ENCODE measurements at regions not wholly inside any gene's neighbourhood (a gene's known extent, or its start where the extent isn't known, plus 50 kb on each side); places are given as distances from the start of the nearest gene placed in this dataset.
"Not testable (repeated sequence)": the region's sequence is repeated elsewhere in the genome, so short reads cannot be mapped to it uniquely, and the experiment has no call there.

DNA sequence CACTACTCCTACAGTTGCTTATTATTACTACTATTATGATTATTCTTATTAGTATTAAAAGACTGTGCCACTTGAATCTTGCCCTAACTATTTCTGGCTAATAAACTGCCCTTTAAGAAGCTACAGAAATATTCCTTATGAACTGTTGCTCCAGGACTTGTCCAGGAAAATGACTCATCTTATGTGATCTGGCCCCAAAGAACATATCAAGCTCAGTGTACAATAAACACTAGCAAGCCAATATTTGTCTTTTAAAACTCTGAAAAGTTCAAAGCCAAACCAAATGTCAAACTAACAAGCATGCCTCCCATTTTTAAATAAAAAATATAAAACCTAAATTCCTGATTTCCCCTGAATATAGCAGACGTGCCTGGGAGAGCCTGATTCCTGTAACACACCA is 88.7 kb upstream of the SIM2 start:
- no peak for TF ChIP-seq CTCF (IDR thresholded peaks at IDR 0.05; ENCODE audit: control insufficient read depth, extremely low read depth, insufficient read depth)
- no peak for DNase-seq (ENCODE audit: low read depth)
- no peak overlapping the region for H3K4me3 ChIP-seq (ENCODE audit: low read depth, low read length)

- TF ChIP-seq CTCF (IDR thresholded peaks at IDR 0.05; ENCODE audit: control insufficient read depth, extremely low read depth, insufficient read depth), result no peak
- H3K4me3 ChIP-seq (ENCODE audit: low read depth, low read length), result no peak overlapping the region
- DNase-seq (ENCODE audit: low read depth), result no peak
Measured at GRCh38 chr21:36610935-36611334, 88.0 kb upstream of the SIM2 start.

GRCh38 chr21:36611379-36611778 is 87.5 kb upstream of the SIM2 start:
- TF ChIP-seq CTCF (IDR thresholded peaks at IDR 0.05; ENCODE audit: control insufficient read depth, extremely low read depth, insufficient read depth), result no peak
- H3K4me3 ChIP-seq (ENCODE audit: low read depth, low read length), result no peak overlapping the region
- no peak for DNase-seq (ENCODE audit: low read depth)

DNA sequence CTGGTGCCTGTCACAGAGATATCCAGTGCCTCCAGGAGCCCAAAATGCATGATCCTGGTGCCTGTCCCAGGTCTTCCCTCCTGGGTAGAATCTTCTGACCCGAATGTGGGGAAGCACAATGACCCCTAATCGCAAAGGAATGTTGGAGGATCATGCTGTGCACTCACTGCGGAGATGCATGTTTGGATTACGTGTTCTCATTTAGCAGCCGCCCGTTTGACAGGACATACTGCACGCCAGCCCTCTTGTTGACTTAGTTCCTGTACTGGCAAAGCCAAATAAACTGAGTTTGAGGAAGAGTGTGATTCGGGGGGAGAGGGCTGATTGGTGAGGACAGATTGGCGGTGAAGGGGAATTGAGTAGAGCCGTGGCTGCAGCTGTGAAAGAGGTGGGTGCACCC is 85.9 kb upstream of the SIM2 start:
- H3K4me3 ChIP-seq (ENCODE audit: low read depth, low read length), result no peak overlapping the region
- TF ChIP-seq CTCF (IDR thresholded peaks at IDR 0.05; ENCODE audit: control insufficient read depth, extremely low read depth, insufficient read depth), result no peak
- no peak for DNase-seq (ENCODE audit: low read depth)

GRCh38 chr21:36613554-36613953 is 85.4 kb upstream of the SIM2 start:
- no peak for TF ChIP-seq CTCF (IDR thresholded peaks at IDR 0.05; ENCODE audit: control insufficient read depth, extremely low read depth, insufficient read depth)
- DNase-seq (ENCODE audit: low read depth), result no peak
- no peak overlapping the region for H3K4me3 ChIP-seq (ENCODE audit: low read depth, low read length)

GRCh38 chr21:36615274-36615964 is 83.5 kb upstream of the SIM2 start:
- TF ChIP-seq CTCF (IDR thresholded peaks at IDR 0.05; ENCODE audit: control insufficient read depth, extremely low read depth, insufficient read depth), result 0 out of 2 replicates have a peak, but pooled peaks have one; percentile 14

DNA sequence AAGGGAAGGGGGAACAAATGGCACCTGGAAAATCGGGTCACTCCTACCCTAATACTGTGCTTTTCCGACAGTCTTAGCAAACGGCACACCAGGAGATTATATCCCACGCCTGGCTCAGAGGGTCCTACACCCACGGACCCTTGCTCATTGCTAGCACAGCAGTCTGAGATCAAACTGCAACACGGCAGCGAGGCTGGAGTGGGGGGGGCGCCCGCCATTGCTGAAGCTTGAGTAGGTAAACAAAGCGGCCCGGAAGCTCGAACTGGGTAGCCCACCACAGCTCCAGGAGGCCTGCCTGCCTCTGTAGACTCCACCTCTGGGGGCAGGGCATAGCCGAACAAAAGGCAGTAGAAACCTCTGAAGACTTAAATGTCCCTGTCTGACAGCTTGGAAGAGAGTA is 82.1 kb upstream of the SIM2 start:
- not testable (repeated sequence) for DNase-seq (ENCODE audit: low read depth); H3K4me3 ChIP-seq (ENCODE audit: low read depth, low read length)

More at GRCh38 chr21:36615274-36615964, 83.5 kb upstream of the SIM2 start:
- H3K4me3 ChIP-seq (ENCODE audit: low read depth, low read length), result no peak overlapping the region
- no peak for DNase-seq (ENCODE audit: low read depth)

DNA sequence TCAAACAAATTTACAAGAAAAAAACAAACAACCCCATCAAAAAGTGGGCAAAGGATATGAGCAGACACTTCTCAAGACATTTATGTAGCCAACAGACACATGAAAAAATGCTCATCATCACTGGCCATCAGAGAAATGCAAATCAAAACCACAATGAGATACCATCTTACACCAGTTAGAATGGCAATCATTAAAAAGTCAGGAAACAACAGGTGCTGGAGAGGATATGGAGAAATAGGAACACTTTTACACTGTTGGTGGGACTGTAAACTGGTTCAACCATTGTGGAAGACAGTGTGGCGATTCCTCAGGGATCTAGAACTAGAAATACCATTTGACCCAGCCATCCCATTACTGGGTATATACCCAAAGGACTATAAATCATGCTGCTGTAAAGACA is 77.1 kb upstream of the SIM2 start:
- DNase-seq (ENCODE audit: low read depth), result not testable (repeated sequence)

More for the DNA sequence above, 77.1 kb upstream of the SIM2 start:
- H3K4me3 ChIP-seq (ENCODE audit: low read depth, low read length), result not testable (repeated sequence)
